ENCODE measurements at regions not wholly inside any gene's neighbourhood (a gene's known extent, or its start where the extent isn't known, plus 50 kb on each side); places are given as distances from the start of the nearest gene placed in this dataset.
A peak's percentile ranks its signal among the peaks of the same experiment; 100 is the strongest.

GRCh38 chr2:70024284-70024683 lies 62.9 kb upstream of the ASPRV1 start:
- ATAC-seq = no peak
- TF ChIP-seq CTCF (IDR thresholded peaks at IDR 0.05) = no peak
- intact Hi-C loops (cut with DNase I) = loop anchor here in 1 of 10 donors (10.0 kb wide), 1 partner anchor 79 kb away; no protein-coding TSS in a partner anchor

GRCh38 chr2:70019096-70019495 lies 57.7 kb upstream of the ASPRV1 start:
- H3K36me3 ChIP-seq = peaks cover 0 to 44% (median 4%) of the 10 kb centered on the region in 9 donors
- H3K9me3 ChIP-seq = peaks cover 0 to 10% (median 3%) of the 10 kb centered on the region in 11 donors
- DNase-seq (no peak), ATAC-seq (peak in 2 of 8 donors; percentile 50 to 59)
- intact Hi-C loops (cut with DNase I) = loop anchor here in 1 of 10 donors (10.0 kb wide), 1 partner anchor 46 kb away; no protein-coding TSS in a partner anchor
- WGBS, 2 donors = 92 to 93% methylated on average over 2 of the region's 2 CpGs
- no peaks in the 10 kb centered on the region for H3K27me3 ChIP-seq
- no peak for TF ChIP-seq CTCF (IDR thresholded peaks at IDR 0.05)
- H3K4me3 ChIP-seq = no peak overlapping the region
- peaks cover 0 to 5% (median 0%) of the 10 kb centered on the region in 9 donors for H3K4me1 ChIP-seq
- H3K27ac ChIP-seq = peak overlapping the region in 2 of 10 donors; percentile 29 to 89

More at GRCh38 chr2:70024284-70024683, 62.9 kb upstream of the ASPRV1 start:
- Histone ChIP-seq H3K27ac (peak overlapping the region in 1 of 10 donors; percentile 2), H3K4me1 (peaks cover 0 to 19% (median 5%) of the 10 kb centered on the region in 9 donors), H3K9me3 (no peaks in the 10 kb centered on the region), H3K27me3 (no peaks in the 10 kb centered on the region), H3K4me3 (no peak overlapping the region), H3K36me3 (peaks cover 0 to 18% (median 0%) of the 10 kb centered on the region in 9 donors)
- WGBS, 2 donors = 72 to 73% methylated on average over 3 of the region's 3 CpGs
- DNase-seq = no peak

GRCh38 chr2:70017962-70018361 lies 56.5 kb upstream of the ASPRV1 start:
- no peak for TF ChIP-seq CTCF (IDR thresholded peaks at IDR 0.05)
- H3K27me3 ChIP-seq = no peaks in the 10 kb centered on the region
- H3K27ac ChIP-seq = peak overlapping the region in 2 of 10 donors; percentile 29 to 89
- WGBS, 2 donors = 91 to 98% methylated on average over 8 of the region's 8 CpGs
- H3K36me3 ChIP-seq = peaks cover 0 to 43% (median 4%) of the 10 kb centered on the region in 9 donors
- ATAC-seq = no peak
- H3K4me3 ChIP-seq = no peak overlapping the region
- intact Hi-C loops (cut with DNase I) = loop anchor here in 1 of 10 donors (10.0 kb wide), 1 partner anchor 47 kb away; no protein-coding TSS in a partner anchor
- peaks cover 0 to 5% (median 0%) of the 10 kb centered on the region in 9 donors for H3K4me1 ChIP-seq
- H3K9me3 ChIP-seq = peaks cover 0 to 10% (median 3%) of the 10 kb centered on the region in 11 donors
- DNase-seq = no peak

GRCh38 chr2:70014959-70015358 lies 53.5 kb upstream of the ASPRV1 start:
- Histone ChIP-seq H3K4me3 (no peak overlapping the region), H3K27ac (no peak overlapping the region), H3K27me3 (no peaks in the 10 kb centered on the region), H3K9me3 (peaks cover 0 to 10% (median 3%) of the 10 kb centered on the region in 11 donors), H3K36me3 (peaks cover 0 to 32% (median 4%) of the 10 kb centered on the region in 9 donors), H3K4me1 (peaks cover 0 to 20% (median 0%) of the 10 kb centered on the region in 9 donors)
- intact Hi-C loops (cut with DNase I) = loop anchor here in 1 of 10 donors (10.0 kb wide), 1 partner anchor 50 kb away; no protein-coding TSS in a partner anchor
- ATAC-seq (no peak), DNase-seq (no peak)
- no peak for TF ChIP-seq CTCF (IDR thresholded peaks at IDR 0.05)

Measured in heart right ventricle (tissue), 16 donors.